22Rv1 (cell line): ENCODE measurements at regions not wholly inside any gene's neighbourhood (a gene's known extent, or its start where the extent isn't known, plus 50 kb on each side); places are given as distances from the start of the nearest gene placed in this dataset.

Experiments used
- ZFX ChIP-seq: fragments of 450-650 bp; IDR thresholded peaks from 2 replicates; pipeline ENCODE4 v1.6.1; 2017; ENCODE audit warnings: antibody characterized with exemption, borderline replicate concordance
- TF ChIP-seq, protein P1 (sequence below): fragments of 450-650 bp; IDR thresholded peaks from 2 replicates; pipeline ENCODE4 v1.5.1; 2017; ENCODE audit warnings: mild to moderate bottlenecking

DNA sequence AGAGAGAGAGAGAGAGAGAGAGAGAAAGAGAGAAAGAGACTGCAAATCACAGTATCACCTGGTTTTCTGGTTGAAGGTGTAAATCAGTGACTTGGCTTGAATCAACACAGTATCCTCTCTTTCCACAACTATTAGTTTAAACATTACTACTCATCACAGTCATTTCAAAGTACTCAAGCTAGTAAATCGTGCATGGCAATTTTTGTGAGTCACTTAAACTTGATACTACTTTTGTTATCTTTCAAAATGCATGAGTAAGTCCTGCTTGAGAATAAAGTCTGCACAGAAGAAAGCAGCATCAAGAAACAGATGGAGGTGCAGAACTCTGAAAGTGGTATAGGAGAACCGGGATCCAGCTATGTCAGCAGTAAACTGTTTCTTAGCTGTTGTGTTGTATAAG, 535.4 kb downstream of the CDH8 start:
- TF ChIP-seq, protein P1, sequence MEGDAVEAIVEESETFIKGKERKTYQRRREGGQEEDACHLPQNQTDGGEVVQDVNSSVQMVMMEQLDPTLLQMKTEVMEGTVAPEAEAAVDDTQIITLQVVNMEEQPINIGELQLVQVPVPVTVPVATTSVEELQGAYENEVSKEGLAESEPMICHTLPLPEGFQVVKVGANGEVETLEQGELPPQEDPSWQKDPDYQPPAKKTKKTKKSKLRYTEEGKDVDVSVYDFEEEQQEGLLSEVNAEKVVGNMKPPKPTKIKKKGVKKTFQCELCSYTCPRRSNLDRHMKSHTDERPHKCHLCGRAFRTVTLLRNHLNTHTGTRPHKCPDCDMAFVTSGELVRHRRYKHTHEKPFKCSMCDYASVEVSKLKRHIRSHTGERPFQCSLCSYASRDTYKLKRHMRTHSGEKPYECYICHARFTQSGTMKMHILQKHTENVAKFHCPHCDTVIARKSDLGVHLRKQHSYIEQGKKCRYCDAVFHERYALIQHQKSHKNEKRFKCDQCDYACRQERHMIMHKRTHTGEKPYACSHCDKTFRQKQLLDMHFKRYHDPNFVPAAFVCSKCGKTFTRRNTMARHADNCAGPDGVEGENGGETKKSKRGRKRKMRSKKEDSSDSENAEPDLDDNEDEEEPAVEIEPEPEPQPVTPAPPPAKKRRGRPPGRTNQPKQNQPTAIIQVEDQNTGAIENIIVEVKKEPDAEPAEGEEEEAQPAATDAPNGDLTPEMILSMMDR: no peak
- TF ChIP-seq ZFX: no peak
